K562 (cell line): ENCODE measurements at regions not wholly inside any gene's neighbourhood (a gene's known extent, or its start where the extent isn't known, plus 50 kb on each side); places are given as distances from the start of the nearest gene placed in this dataset.
"Not testable (repeated sequence)": the region's sequence is repeated elsewhere in the genome, so short reads cannot be mapped to it uniquely, and the experiment has no call there.

Source experiments
- FOXK1 ChIP-seq: sonication (generic); formaldehyde crosslinking; IDR thresholded peaks from 2 replicates; pipeline ENCODE4 v1.8.0; 2022; ENCODE audit warnings: missing genetic modification reagents, mild to moderate bottlenecking, borderline replicate concordance
- SIN3B ChIP-seq: fragments of 450-650 bp; IDR thresholded peaks from 2 replicates; pipeline ENCODE4 v1.6.1; 2017; ENCODE audit warnings: low read depth, mild to moderate bottlenecking, moderate library complexity

GRCh38 chr4:66931981-66932380 lies 613.3 kb downstream of the CENPC start:
- not testable (repeated sequence) for TF ChIP-seq SIN3B; FOXK1 (CRISPR knock-in tag)
